AG20443 (cell line): ENCODE measurements at regions not wholly inside any gene's neighbourhood (a gene's known extent, or its start where the extent isn't known, plus 50 kb on each side); places are given as distances from the start of the nearest gene placed in this dataset.

ENCODE experiments used
- DNase-seq: peaks from one replicate; pipeline ENCODE4 v3.0.0; 2012; ENCODE audit warnings: low spot score, mixed read lengths

DNA sequence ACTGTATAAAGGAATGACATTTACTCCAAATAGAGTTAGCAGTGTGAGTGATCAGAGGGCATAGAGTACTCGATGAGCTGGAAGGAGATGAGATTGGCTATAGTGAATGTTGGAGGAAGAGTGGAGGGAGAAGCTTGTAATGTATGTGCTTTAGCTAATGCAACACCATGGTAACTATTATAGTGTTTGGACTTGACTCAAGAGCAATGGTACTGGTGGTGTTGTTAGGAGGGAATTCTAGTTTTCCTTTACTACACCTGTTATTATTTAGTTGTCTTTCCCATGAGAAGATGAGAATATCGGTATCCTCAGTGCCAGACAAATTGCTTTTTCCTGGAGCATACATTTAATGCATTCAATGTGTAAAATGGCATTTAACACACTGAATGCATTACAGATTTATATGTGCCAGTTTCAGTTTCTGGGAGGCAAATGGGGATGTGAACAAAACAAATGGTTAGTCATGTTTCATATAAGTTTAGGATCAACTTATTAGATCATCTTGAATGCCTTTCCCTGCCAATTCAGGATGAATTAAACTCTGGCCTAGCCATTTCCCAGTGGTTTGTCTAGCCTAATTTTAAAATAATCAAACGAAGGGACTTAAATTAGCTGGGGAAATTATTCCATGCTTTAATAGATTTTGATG, 291.1 kb upstream of the ADAMTS5 start:
- DNase-seq, result no peak

DNA sequence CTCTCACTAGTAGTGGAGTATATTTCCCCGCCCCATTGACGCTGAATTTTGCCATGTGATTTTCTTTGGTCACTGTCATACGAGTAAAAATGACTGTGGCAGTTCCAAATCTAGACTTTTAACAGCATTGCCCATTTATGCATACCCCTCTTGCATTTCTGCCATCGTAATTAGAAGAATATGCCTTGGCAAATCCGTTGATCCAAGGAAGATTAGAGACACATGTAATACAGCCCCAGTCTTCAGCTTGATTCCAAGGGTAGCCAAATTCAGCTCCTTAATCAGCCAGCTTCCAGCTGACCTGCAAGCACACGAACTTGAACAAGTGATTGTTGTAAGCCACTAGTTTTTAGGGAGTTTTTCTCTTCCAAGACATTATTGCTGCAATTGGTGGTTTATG, 290.3 kb upstream of the ADAMTS5 start:
- no peak for DNase-seq

DNA sequence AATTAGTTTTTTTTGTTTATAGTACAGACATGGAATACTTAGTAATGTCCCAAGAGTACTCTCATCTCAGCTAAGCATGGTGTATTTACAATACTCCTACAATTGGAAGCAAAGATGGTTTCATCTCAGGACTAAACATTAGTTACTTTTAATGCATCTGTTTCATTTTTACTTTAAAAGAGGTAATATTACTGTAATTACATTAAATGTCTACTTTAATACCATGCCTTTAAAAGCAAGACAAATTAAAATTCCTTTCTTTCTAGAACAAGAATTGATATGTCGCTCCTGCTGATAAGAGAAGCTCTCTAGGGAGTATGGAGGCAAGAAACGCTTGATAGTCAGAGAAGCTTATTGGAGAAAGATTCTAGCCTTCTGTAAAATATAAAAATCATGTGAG, 284.9 kb upstream of the ADAMTS5 start:
- DNase-seq, result no peak

DNA sequence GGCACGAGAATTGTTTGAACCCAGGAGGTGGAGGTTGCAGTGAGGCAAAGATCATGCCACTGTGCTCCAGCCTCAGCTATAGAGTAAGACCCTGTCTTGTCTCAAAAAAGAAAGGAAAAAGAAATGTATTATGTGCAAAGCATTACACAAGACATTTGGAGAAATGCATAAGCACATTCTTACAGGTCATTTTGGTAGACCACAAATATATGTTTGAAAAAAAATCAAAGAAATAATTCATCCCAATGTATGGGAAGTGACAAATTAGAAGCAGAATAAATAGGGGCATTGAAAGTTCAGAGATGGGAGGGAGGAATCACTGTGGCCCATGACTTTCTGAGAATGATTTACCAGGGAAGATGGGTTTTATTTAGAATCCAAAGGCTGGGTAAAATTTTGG, 283.5 kb upstream of the ADAMTS5 start:
- no peak for DNase-seq

DNA sequence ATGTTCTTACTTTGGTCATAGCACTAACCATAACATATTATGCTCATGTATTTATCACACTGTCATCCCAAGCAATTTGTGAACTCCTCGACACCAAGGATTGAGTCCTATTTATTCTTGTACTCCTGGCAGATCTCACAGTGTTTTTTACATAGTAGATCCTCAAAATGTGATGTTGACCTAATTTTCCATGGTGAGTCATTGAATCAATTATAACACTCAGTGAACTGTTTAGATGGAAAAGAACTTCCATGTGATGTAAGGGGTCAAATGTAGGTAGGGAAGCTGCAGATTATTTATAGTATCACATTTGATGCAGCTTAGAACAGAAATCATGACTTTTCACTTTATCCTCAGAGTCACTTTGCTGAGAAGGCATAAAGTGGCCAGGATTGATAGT, 281.9 kb upstream of the ADAMTS5 start:
- no peak for DNase-seq

DNA sequence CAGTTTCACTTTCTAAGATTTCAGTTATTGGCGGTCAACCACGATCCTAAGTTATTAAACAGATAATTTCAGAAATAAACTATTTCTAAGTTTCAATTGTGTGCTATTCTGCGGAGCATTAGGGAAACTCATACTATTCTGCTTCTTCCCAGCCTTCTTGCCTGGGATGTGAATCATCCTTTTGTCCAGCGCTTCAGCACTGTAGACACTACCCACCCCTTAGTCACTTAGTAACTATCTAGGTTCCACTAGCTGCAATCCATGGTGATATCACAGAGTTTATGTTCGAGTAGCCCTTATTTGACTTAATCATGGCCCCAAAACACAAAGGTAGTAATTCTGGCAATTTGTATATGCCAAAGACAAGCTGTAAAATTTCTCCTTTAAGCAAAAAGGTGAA, 279.9 kb upstream of the ADAMTS5 start:
- peak; percentile 46 for DNase-seq

DNA sequence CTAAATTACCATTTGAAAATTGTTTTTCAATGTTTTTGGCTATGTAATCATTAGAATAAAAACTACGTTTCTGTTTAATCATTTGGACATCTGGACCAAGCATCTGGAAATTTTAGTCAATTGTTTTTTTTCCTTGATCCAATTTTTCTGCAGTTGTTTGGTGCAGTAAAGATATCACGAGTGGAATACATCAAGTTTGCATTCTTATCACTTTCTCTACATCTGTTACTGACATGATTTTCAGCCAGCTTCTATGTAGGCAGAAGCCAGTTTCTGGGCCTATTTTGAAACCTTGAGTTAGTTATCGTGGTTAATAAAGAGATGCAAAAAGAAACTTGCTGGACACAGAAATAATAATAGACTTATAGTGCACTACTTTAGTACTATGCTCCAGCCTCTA, 277.9 kb upstream of the ADAMTS5 start:
- no peak for DNase-seq

DNA sequence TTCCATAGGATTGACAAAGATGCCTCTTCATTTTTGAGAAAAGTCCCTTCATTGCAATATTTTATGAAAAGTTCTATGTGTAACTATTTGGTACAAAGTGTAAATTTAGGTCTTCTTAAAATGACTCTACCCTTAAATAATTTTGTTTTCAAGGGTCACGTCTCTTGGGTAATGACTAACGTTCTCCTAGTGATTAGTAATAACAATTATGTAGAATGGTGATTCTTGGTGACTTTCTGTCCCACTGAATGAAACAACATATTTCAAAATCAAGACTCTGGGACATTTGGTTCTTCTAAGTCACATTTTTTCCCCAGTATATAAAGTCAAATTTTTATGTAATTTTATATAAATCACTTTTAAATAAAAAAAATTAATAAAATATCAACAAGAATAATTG, 277.5 kb upstream of the ADAMTS5 start:
- DNase-seq, result no peak

DNA sequence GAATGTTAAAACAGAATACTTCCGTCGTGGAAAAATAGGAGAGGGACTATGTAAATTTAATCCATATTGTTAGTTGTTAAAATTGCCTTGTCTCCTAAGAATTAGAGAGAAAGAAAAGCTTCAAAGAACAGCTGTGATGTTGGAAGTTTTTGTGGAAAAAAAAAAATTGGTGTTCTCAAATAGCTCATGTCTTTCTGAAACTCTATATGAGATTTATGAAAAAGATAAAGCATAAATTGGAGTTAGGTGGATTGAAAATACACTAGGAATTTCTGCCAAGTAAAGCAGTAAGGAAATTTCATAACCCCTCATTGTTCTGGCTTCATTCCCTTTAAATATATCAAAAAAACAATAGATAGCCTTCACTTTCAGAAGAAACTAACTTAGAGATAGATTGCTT, 274.0 kb upstream of the ADAMTS5 start:
- DNase-seq, result no peak

DNA sequence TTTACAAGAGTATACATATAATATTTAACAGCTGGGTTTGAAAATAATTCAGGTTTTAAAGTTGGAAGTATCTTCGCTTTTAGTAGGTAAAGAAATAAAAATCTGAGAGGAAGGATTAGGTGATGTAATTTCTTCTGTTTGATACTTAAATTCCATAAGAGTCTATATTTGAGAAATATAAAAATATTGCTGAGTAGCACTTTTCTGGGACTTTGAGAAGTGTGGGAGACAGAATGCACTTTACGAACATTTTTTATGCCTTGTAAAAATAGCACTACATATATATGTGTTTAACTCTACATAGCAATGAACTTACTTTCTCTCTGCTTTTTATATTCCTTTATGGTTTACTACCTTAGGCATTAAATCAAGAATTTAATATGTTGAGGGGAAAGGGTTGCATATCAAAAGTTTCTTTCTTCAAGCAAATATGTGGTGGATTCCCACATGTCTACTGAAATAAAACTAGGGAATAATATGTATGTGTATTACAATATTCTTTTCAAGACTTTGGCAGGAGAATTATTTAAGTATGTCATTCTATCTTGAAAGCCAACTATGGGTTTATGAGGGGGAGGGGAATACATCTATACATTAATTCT, 266.7 kb upstream of the ADAMTS5 start:
- DNase-seq, result no peak

DNA sequence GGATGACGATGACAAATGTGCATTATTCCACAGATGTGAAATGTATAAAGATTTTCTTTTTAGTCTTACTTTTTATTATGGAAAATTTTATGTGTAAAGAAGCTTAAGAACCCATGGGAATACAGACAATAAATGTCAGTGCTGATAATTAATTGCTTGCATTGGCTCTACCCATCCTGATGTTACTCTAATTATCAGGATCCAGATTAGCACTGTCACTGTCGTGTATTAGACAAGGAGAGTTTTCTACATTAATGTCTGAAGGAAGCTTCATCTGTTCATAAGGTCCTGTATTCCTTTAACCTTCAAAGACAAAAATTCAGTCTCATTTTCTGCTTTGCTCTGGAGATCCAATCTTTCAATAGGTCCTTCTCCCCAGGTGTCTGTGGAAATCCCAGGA, 259.1 kb upstream of the ADAMTS5 start:
- no peak for DNase-seq

DNA sequence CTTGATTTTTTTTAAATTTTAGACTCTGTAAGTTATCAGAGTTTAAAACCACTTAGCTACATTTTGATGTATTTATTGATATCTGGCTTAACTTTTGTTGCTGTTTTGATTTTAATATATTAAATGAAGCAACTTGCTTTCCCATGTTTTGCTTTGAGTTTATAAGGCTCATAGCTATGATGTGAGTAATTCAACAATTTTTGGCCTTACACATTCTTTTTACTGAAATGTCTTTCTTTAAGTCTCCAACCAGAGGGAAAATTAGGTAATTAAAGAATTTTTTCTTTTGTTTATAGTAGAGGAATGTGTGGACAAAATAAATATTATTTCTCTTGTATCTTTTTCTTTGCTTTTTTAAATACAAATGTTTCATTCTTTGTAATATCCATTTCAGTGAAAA, 258.3 kb upstream of the ADAMTS5 start:
- peak; percentile 14 for DNase-seq

DNA sequence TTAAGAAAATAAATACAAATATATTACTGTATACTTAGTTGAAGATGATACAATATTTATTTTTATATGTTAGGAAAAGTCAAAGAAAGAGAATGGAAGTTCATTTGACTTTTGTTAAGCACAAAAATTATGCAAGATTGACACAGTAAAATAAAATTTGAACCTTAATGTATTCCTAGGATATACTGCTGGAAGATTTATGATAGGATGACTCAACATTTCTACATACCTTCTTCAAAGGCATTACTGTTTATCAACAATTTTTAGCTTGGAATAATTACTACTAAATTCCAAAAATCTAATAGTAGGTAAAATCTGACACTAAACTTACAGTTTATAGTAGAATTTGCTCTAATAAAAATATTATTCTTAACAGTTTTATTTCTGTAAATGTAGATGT, 257.3 kb upstream of the ADAMTS5 start:
- no peak for DNase-seq

DNA sequence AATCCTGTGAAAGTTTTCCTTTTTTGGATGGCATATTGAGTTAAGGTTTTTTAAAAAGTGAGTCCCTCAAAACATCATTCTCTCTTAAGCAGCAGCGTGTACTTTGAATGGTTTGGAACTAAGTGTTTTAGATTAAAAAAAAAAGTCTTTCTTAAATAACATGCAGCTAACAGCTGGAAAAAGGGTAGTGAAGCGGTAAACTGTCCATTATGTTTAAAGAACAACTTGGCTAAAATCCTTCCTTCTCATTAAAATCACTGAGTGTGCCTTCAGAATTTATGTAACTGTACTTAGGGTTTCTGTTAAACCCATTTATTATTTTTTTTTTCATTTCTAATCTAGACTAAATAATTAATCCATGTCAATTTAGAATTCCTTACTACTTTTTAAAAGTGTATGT, 254.2 kb upstream of the ADAMTS5 start:
- no peak for DNase-seq

DNA sequence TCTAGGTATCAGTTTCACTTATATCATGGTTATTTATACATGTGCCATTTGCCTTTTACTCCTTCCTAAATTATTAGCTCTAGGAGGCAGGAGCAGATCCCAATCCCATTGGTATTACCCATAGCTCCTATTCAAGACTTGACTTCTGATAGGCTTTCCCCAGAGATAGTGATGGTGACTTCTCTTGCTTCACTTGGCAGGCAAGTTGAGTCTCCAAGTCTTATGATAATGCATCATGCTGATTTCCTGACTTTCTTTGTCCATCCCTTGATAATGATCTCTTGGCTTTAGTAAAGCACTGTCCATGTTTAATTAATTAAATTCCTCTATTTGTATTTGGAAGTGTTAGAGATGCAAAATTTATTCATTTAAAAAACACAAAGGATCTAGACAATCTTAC, 253.5 kb upstream of the ADAMTS5 start:
- no peak for DNase-seq

DNA sequence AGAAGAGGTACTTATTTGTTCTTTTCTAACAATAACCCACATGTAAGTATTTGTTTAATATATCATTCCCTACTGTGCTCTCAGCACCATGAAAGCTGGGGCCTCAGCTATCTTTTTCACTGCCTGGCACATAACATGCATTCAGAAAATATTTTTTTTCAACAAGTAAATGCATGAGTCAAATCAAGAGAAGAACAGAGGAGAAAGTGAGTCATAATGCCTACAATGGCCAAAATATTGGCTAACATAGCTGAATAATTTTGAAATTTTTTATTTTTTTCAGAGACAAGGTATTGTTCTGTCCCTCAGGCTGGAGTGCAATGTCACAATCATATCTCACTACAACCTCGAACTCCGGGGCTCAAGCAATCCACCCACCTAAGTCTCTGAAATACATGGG, 252.2 kb upstream of the ADAMTS5 start:
- DNase-seq, result peak; percentile 46

DNA sequence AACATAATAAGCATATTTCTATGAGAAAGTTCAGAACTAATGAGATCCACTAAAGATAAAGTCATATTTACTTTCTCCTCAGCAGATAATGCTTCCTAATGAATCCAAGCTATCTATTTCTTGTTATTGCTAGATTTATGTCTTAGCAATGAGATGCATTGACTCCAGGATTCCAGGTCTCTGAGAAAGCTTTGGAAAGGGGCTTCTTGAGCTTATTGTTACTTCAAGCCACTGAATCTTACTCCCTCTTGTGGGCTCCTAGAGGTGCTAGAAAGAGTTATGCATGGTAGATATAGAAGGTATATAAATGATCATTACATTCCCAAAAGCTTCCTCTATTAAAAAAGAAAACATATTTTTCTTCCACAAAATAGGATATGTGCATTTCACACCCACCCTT, 246.4 kb upstream of the ADAMTS5 start:
- DNase-seq, result no peak

DNA sequence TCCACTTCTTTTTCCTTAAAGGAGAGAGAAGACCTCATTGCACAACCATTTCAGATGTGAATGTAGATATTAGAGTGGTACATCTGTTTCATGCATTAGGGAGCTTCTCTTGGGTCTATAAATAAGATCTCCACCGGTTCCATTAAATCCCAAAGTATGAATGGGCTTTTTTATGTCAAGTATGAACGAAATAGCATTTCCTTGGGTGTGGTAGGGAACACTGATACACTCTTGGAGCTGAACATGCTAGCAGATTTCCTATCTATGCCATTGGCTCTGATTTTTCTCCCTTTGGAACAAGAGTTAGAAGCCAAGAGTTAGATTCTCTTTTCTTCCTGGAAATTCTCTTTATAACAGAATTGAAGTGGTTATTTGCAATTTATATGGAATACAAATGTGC, 245.6 kb upstream of the ADAMTS5 start:
- no peak for DNase-seq

DNA sequence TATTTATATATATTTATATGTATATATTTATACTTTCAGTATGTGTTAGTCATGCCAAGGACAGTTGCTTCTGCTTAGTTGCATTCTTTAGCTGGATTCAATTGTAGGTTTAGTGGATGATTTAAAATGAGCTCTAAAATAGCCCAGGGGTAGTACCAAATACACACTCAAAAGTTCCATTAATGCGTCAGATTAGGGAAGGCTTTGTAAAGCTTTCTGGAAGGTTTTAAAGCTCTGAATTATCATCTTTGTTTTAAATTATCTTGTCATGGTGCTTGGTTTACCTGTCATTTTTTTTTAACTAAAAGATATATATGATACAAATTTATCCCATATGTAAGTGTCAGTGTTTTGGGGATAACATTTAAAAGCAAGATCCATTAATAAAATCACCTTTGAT, 242.7 kb upstream of the ADAMTS5 start:
- DNase-seq, result no peak

DNA sequence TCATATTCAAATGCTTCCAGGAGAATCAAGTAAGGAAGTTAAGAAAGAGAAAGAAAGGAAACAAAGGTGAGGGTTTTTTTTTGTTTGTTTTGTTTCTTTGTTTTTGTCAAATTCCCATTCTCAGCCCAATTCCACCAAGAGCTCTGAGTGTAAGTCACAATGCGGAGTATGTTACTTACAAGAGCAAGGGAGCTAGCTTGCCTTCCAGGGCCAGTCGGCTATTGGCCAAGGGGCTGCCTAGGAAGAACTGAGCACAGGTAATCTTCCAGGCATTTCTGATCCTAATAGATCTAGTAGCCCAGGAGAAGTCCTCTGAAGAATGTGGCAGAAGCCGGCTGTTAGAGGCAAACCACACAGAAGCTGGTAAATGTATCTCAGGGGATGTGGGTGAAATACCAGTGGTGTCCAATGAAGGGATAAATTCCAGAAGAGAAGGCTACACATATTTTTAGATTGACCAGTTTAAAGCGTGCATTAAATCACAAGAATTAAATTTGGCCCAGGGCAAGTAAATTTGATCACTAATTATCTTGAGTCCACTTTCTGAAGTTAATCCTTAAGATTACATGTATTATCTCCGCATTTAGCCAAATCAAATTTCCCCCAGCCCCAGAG, 239.6 kb upstream of the ADAMTS5 start:
- peak; percentile 43 for DNase-seq

DNA sequence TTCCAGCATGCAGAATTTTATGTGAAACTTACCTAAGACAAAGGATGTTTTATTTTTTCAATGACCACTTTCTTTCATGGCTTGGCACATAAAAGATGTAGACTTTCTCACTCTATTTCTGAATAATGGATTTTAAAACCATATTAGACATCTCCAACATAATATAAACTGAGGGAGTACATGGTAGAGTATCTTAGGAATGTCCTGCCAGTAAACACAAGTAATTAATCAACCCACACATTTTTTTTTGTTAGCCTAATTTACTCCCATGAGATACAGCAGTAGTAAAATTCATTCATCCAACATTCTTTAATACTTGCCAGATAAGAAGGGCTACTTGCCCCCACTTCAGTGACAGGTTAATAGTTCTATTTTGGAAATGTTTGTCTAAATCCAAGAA, 235.4 kb upstream of the ADAMTS5 start:
- no peak for DNase-seq

DNA sequence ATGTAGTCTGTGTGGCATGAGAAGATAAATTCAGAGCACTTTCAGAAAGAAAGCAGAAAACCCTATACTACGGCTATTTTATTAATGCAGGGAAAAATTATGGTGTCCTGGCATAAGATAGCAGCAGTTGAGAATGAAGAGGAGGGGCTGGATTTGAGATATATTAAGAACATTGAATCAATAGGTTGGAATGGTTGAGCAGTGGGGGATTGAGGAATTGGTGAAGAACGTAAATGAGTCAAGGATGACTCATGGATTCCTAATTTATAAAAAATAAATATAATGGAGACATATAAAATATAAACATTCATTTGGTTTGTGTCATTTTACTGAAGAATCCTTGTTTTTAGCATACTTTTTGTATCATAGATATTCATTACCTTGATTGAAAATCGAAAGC, 234.3 kb upstream of the ADAMTS5 start:
- DNase-seq, result no peak

DNA sequence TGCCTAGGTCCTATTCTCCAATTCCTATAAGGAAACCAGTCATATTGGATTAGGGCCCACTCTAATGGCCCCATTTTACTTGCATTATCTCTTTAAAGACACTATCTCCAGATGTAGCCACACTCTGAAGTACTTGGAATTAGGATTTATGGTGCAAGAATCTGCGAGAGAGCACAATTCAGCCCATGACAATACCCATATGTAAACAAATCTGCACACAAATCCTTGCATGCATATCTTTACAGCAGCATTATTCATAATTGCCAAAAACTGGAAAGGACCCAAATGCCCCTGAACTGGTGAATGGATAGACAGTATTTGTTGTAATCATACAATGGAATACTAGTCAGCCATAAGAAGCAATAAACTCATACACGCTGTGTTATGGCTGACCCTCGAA, 229.8 kb upstream of the ADAMTS5 start:
- DNase-seq, result no peak
